ENCODE measurements at regions not wholly inside any gene's neighbourhood (a gene's known extent, or its start where the extent isn't known, plus 50 kb on each side); places are given as distances from the start of the nearest gene placed in this dataset.

DNA sequence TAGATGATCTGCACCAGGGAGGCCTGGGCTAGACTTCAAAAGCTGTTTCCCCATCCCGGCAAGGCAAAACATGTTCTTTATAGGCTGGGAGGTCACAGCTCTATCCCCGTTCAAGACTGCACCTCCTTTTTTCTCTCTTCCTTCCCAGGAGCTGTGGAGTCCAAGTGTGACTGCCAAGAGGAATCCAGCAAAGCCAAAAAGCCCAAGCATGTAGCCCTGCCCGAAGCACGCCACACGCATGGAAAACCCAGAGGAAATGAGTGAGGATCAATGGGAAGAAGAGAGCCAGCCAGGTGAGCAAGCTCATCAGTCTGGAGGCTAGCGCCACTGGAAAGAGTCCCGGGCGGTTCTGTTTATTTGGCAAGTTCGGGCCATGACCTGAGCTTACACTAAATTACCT lies 240.4 kb downstream of the PRL start:
- DNase-seq: no peak
- 86 to 92% (median 89%) methylated on average over 8 to 9 of the region's 9 CpGs for WGBS, 4 donors

DNA sequence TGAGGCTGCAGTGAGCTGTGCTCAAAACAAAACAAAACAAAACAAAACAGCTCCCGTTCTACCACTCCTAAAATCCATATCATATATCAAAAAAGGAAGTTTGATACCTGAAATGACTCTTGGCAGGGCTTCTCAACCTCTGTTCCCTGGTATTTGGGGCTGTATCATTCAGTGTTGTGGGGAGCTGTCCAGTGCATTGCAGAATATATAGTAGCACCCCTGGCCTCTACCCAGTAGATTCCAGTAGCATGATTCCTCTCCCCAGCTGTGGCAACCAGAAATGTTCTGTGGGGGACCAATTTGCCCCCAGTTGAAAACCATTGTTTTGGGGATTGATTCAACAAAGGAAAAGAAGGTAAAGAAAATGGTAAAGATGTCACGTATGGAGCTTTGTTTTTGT lies 238.9 kb downstream of the PRL start:
- Histone ChIP-seq H3K27ac (no peak overlapping the region), H3K4me3 (no peak overlapping the region), H3K4me1 (replicated peaks in 1 of 2) (no peaks in the 10 kb centered on the region), H3K36me3 (replicated peaks in 1 of 2) (no peaks in the 10 kb centered on the region), H3K9me3 (replicated peaks in 1 of 3) (no peaks in the 10 kb centered on the region), H3K27me3 (no peaks in the 10 kb centered on the region)
- DNase-seq: no peak
- intact Hi-C loops (cut with DNase I): no loop called here
- 78 to 90% (median 84%) methylated on average over 2 of the region's 2 CpGs for whole genome bisulfite sequencing, 4 donors
- no peak for TF ChIP-seq POLR2A (IDR thresholded peaks at IDR 0.05)
- TF ChIP-seq, protein P1, sequence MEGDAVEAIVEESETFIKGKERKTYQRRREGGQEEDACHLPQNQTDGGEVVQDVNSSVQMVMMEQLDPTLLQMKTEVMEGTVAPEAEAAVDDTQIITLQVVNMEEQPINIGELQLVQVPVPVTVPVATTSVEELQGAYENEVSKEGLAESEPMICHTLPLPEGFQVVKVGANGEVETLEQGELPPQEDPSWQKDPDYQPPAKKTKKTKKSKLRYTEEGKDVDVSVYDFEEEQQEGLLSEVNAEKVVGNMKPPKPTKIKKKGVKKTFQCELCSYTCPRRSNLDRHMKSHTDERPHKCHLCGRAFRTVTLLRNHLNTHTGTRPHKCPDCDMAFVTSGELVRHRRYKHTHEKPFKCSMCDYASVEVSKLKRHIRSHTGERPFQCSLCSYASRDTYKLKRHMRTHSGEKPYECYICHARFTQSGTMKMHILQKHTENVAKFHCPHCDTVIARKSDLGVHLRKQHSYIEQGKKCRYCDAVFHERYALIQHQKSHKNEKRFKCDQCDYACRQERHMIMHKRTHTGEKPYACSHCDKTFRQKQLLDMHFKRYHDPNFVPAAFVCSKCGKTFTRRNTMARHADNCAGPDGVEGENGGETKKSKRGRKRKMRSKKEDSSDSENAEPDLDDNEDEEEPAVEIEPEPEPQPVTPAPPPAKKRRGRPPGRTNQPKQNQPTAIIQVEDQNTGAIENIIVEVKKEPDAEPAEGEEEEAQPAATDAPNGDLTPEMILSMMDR (IDR thresholded peaks at IDR 0.05): no peak

More for the DNA sequence above, 240.4 kb downstream of the PRL start:
- Histone ChIP-seq H3K27ac (no peak overlapping the region), H3K9me3 (replicated peaks in 1 of 3) (no peaks in the 10 kb centered on the region), H3K36me3 (replicated peaks in 1 of 2) (no peaks in the 10 kb centered on the region), H3K27me3 (no peaks in the 10 kb centered on the region), H3K4me1 (replicated peaks in 1 of 2) (no peaks in the 10 kb centered on the region), H3K4me3 (no peak overlapping the region)
- no peak for TF ChIP-seq POLR2A (IDR thresholded peaks at IDR 0.05)
- TF ChIP-seq, protein P1 (IDR thresholded peaks at IDR 0.05): no peak
- intact Hi-C loops (cut with DNase I): no loop called here

DNA sequence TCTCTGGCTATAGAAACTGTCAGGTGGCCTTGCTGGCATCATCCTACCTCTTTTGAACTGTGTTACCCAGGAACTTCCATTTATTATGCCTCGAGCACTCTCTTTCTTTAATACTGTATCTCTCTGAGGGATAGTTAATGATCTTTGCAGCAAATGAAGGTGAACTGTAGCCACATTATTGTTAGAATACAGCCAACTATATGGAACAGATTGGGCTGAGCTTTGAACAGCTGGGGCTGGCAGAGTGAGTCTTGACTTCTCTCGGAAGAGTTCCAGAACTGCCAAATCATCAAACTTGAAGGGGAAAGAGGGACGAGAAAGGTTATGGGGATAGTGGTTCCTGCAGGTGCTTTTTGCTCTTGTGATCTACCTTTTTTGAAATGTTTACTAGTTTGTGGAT lies 237.7 kb downstream of the PRL start:
- intact Hi-C loops (cut with DNase I): no loop called here
- Histone ChIP-seq H3K27ac (no peak overlapping the region), H3K4me1 (replicated peaks in 1 of 2) (no peaks in the 10 kb centered on the region), H3K9me3 (replicated peaks in 1 of 3) (no peaks in the 10 kb centered on the region), H3K36me3 (replicated peaks in 1 of 2) (no peaks in the 10 kb centered on the region), H3K27me3 (no peaks in the 10 kb centered on the region), H3K4me3 (no peak overlapping the region)
- WGBS, 4 donors: 85 to 89% (median 88%) methylated on average over 3 of the region's 3 CpGs
- no peak for DNase-seq
- TF ChIP-seq, protein P1 (IDR thresholded peaks at IDR 0.05): no peak
- no peak for TF ChIP-seq POLR2A (IDR thresholded peaks at IDR 0.05)

DNA sequence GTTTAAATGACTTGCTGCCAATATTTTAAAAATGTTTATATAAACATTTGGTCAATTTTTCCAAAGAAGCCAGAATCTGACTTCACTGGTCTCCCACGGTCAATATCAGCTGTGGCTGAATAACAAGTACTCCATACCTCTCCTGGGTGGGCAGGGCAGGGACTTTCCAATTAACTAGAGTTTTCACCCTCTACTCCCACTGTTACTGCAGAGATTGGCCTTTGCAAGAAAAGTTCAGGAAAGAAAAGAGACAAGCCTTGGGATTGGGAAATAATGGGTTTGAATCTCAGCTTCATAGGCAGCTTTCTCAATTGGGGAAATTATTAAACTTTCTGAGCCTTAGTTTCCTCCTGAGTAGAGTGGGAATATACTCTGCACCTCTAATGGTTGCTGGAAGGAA lies 236.9 kb downstream of the PRL start:
- intact Hi-C loops (cut with DNase I): no loop called here
- H3K4me1 ChIP-seq (replicated peaks in 1 of 2): no peaks in the 10 kb centered on the region

More for the DNA sequence above, 236.9 kb downstream of the PRL start:
- H3K36me3 ChIP-seq (replicated peaks in 1 of 2): no peaks in the 10 kb centered on the region
- H3K27ac ChIP-seq: no peak overlapping the region
- TF ChIP-seq, protein P1 (IDR thresholded peaks at IDR 0.05): no peak
- TF ChIP-seq POLR2A (IDR thresholded peaks at IDR 0.05): no peak
- no peaks in the 10 kb centered on the region for H3K9me3 ChIP-seq (replicated peaks in 1 of 3)
- DNase-seq: no peak
- no peak overlapping the region for H3K4me3 ChIP-seq
- 85 to 95% (median 88%) methylated on average over 1 of the region's 1 CpG for WGBS, 4 donors
- no peaks in the 10 kb centered on the region for H3K27me3 ChIP-seq

Measured in adrenal gland (tissue), 9 donors.